Urinary bladder (tissue), 3 donors: ENCODE measurements at regions not wholly inside any gene's neighbourhood (a gene's known extent, or its start where the extent isn't known, plus 50 kb on each side); places are given as distances from the start of the nearest gene placed in this dataset.

Experiments used
- DNase-seq: peaks from one replicate; pipeline ENCODE4 v3.0.0-alpha.2; 2015; ENCODE audit errors: extremely low spot score
- H3K27ac ChIP-seq: one replicate; pipeline ENCODE4 v1.5.1; 2013; ENCODE audit warnings: low read depth, mild to moderate bottlenecking, moderate library complexity
- H3K36me3 ChIP-seq: one replicate; pipeline ENCODE4 v1.6.1; 2013; ENCODE audit warnings: mild to moderate bottlenecking, moderate library complexity; ENCODE audit not compliant: insufficient read depth
- H3K4me1 ChIP-seq: one replicate; pipeline ENCODE4 v1.6.1; 2013; ENCODE audit warnings: mild to moderate bottlenecking, moderate library complexity; ENCODE audit not compliant: insufficient read depth
- H3K4me3 ChIP-seq: one replicate; pipeline ENCODE4 v1.5.1; 2013; ENCODE audit warnings: low read depth, low read length
- WGBS: extraction: QIAGEN DNeasy Blood & Tissue Kit; methylation state at CpG from one replicate; pipeline ENCODE4 v1.1.7; 2013; 5-methylcytosine and 5-hydroxymethylcytosine counted together
- donor health status: healthy with polysubstance abuse.
- donor health status: healthy.

DNA sequence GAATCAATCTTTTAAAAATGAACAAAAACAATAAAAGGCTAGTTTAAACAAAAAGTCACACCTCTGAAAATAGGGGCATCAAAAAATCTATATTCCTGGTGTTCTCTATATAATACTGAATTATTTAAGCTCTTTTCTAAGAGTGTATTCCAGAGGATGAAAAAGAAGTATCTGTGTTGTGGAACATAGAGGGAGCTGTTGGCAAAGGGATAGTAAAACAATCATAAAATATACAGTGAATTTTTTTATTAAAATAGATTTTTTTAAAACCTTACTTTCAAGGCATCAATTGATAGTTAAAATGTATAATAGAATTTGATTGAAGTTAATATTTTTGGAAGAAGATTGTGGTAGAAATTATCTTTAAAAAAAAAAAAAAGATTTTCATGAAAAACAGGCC is 1409.1 kb upstream of the CELF2 start:
- Histone ChIP-seq H3K4me1 (no peaks in the 10 kb centered on the region), H3K27ac (no peak overlapping the region), H3K4me3 (no peak overlapping the region), H3K36me3 (no peaks in the 10 kb centered on the region)
- DNase-seq: no peak

DNA sequence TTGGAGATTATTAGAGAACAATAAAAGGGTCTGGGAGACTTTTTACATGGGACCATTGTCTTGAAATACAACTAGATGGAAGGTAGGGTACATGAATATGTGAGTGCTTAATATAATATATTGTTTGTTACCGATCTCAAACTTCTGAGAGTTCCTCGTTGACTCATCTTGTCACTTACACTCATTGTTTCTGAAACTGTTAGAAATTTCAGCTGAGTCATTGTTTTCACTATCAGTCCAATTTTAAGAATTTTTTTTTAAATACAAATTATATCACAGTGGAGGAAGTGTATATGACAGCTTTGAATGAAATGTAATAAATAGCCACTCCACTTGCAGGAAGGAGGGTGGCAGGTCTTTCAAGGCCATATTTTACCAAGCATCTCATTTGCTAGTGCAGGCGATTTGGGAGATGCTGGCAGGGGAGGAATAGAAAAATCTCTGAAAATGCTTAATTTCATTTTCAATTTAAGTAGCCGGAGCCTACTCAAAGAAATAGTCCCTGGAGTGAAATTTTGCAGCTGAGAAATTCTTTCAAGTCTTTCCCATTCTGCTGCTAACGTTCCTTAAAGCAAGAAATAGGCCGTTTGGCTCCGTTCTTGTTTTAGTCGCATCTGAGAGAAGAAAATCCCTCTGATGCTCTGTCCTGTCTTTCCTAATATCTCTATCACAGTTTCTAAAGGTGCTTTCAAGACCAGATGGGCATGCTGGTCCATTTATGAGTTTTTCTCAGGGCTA is 1404.2 kb upstream of the CELF2 start:
- no peak for DNase-seq
- Histone ChIP-seq H3K27ac (no peak overlapping the region), H3K4me3 (no peak overlapping the region), H3K36me3 (no peaks in the 10 kb centered on the region), H3K4me1 (no peaks in the 10 kb centered on the region)
- WGBS: 85% methylated on average over 8 of the region's 8 CpGs

DNA sequence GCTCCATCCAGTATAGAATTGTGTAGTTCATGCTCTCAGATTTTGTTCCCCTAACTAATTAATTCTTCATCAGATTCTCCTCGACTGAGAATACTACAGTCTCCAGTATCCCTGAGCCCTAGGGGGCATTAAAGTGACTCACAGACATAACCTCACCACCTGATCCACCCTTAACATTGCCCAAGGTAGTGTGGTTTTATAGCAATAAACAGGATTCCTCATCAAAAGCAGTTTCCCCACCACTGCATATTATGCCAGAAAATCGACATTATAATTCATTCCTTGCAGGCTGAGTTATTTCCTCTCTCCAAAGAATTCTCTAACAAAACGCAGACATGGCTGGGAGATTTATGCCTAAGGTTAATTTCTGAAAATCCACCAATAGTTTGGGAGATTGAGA is 1402.5 kb upstream of the CELF2 start:
- 90% methylated on average over 3 of the region's 3 CpGs for WGBS
- H3K27ac ChIP-seq: no peak overlapping the region

DNA sequence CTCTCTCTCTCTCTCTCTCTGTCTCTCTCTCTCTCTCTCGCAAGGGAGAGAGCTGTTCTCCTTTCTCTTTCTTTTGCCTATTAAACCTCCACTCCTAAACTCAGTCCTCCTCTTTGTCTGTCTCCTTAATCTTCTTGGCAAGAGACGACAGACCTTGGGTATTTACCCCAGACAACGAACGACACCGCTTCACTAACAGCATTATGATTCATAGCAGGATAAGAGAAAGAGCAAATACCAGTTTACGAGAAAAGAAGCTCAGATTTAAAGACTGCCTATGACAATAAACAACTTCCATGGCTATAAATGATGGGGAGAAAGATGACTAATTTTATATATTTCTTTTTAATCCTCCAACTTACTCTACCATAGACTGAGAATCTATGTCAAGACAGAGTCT is 1396.5 kb upstream of the CELF2 start:
- H3K36me3 ChIP-seq: no peaks in the 10 kb centered on the region
- no peak overlapping the region for H3K4me3 ChIP-seq
- no peak overlapping the region for H3K27ac ChIP-seq
- no peak for DNase-seq
- WGBS: 25% methylated on average over 6 of the region's 6 CpGs
- no peaks in the 10 kb centered on the region for H3K4me1 ChIP-seq

More for the DNA sequence above, 1402.5 kb upstream of the CELF2 start:
- no peak for DNase-seq
- Histone ChIP-seq H3K4me3 (no peak overlapping the region), H3K4me1 (no peaks in the 10 kb centered on the region), H3K36me3 (no peaks in the 10 kb centered on the region)

DNA sequence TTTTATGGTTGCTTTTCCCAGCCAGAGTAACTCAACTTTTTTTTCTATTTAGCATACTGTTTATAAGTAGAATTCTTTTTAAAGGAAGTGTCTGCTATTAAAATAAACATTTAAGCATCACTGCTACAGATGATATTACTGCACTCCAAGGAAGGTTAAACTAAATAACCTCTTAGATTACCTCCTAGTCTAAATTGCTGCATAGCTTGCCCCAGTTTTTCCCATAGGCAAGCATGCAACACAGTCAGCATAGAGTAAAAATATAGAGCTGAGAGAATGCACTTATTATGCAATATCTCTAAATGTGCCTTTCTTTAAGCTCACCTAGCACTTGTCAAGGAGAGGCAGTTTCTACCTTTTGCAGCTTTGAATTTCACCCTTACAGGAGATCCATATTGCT is 1392.4 kb upstream of the CELF2 start:
- Histone ChIP-seq H3K4me3 (no peak overlapping the region), H3K27ac (no peak overlapping the region), H3K36me3 (no peaks in the 10 kb centered on the region), H3K4me1 (no peaks in the 10 kb centered on the region)
- DNase-seq: no peak

DNA sequence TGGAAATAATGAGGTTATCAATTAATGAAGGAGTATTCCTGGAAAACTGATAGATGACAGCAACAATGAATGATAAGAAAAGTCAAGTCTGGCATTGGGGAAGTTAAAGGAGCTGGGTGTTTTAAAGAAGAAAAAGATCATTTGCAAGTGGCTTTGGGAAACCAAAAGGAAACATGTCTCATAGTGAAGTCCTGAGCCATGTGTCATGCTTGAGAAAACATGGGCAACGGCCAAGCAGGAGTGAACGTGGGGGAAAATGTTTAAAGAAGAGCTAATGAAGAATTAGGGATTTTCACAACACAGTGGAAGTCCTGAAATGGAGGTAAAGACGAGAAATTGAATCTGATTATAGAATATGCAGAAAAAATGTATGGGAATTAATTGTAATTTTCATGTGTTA is 1383.2 kb upstream of the CELF2 start:
- no peaks in the 10 kb centered on the region for H3K4me1 ChIP-seq
- no peak for DNase-seq
- 73% methylated on average over 3 of the region's 3 CpGs for WGBS
- no peaks in the 10 kb centered on the region for H3K36me3 ChIP-seq
- H3K4me3 ChIP-seq: no peak overlapping the region
- no peak overlapping the region for H3K27ac ChIP-seq

DNA sequence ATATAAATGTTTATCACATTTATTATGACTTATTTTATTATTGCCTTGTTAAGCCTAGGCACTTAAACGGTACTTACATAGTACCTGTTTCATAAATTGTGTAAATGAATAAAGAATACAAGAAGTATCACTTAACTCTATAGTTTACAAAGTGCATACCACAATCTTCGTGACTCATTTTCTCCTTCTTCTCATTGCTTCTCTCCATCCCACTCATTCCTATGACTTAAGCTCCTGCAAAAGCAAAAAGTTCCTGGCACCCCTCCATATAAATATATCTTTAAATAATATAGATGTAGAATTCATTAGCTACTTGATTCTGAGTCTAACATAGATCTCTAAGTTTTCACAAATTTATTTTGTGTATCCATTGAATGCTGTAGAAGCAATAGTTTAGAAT is 1382.0 kb upstream of the CELF2 start:
- DNase-seq: no peak
- Histone ChIP-seq H3K27ac (no peak overlapping the region), H3K4me3 (no peak overlapping the region), H3K4me1 (no peaks in the 10 kb centered on the region), H3K36me3 (no peaks in the 10 kb centered on the region)
- 32% methylated on average over 2 of the region's 2 CpGs for WGBS

DNA sequence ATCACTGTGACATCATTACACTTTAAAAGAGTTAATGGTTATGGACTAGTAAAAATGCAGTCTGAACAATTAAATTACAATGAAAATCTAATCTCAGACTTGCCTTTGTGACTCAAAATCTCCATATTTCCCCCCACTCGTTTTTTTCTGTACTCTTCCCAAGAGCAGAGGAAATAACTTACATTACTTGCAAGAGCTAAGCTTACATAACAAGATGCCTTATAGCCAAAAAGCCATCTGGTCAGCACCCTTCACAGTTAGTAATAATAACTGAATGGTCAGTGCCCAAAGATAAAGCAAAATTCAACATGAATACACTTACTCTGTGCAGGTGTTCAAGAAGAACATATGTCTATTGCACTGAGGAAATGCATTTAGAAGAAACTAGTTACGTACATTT is 1381.5 kb upstream of the CELF2 start:
- no peak overlapping the region for H3K4me3 ChIP-seq
- no peaks in the 10 kb centered on the region for H3K36me3 ChIP-seq
- no peak for DNase-seq
- no peaks in the 10 kb centered on the region for H3K4me1 ChIP-seq
- H3K27ac ChIP-seq: no peak overlapping the region
- 55% methylated on average over 2 of the region's 2 CpGs for WGBS

DNA sequence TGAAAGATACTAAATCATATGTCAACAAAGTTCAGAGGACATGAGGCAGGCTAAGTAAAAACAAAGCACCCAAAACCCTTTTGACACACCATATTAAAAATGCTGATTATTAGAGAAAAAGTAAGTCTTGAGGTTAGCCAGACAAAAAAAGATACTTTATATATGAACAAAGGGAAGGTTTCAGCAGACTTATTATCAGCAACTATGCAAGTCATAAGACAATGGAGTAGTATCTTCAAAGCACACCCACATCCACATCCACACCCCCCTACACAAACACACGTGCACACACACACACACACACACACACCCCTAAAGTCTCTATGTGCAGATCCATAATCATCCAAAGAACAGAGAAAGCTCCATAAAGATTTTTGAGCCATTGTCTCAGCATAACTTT is 1373.9 kb upstream of the CELF2 start:
- Histone ChIP-seq H3K4me3 (no peak overlapping the region), H3K27ac (no peak overlapping the region), H3K36me3 (no peaks in the 10 kb centered on the region), H3K4me1 (no peaks in the 10 kb centered on the region)
- 69% methylated on average over 1 of the region's 1 CpG for whole genome bisulfite sequencing
- no peak for DNase-seq

DNA sequence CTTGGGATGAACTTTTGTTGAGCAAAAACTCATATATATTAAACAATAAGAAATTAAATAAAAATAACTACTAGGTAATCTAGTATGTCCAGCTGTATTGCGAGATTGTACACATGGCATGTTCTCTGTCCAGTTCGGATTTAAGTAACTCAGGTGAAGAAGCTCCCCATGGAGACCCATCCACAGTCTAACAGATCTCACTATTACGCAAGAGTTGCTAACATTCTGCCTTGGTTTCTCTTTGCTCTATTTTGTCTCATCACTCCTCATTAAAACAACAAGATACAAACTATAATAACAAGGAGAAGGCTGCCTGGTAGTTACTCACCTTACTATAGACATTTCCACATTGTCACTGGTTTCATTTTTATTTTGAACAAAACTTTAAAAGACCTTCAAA is 1372.3 kb upstream of the CELF2 start:
- no peaks in the 10 kb centered on the region for H3K4me1 ChIP-seq
- no peak overlapping the region for H3K27ac ChIP-seq
- H3K36me3 ChIP-seq: no peaks in the 10 kb centered on the region
- no peak for DNase-seq
- no peak overlapping the region for H3K4me3 ChIP-seq
- 94% methylated on average over 3 of the region's 3 CpGs for WGBS

DNA sequence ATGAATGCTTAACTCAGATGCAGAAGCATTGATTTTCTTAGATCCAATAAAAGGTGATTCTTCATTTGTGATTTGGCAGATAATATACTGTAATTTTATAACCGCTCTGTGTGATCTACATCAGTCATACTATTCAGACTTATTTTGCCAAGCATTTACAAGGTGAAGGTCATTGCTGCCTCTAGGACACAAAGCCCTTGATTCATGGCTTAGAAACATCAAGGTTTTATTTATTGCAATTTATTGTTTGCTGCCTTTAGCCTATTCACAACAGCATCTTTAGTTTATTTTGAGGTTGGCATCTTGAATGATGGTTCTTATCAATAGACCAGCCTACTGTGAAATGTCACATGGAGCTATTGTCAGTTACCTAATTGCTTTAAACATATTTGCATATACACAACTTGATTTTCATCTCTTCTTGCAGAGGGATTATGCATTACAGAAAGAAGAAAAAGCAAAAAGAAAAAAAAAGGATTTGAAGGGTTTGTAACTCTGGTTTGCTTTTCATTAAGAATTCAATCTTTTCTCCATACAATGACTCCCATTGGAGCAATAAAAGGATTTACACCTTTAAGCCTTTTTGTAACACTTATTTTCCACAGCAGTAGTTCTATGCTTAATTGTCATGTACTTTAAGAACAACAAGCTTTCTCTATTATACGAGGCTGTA is 1371.6 kb upstream of the CELF2 start:
- Histone ChIP-seq H3K27ac (no peak overlapping the region), H3K4me1 (no peaks in the 10 kb centered on the region), H3K4me3 (no peak overlapping the region), H3K36me3 (no peaks in the 10 kb centered on the region)
- WGBS: 88% methylated on average over 2 of the region's 2 CpGs
- DNase-seq: no peak

DNA sequence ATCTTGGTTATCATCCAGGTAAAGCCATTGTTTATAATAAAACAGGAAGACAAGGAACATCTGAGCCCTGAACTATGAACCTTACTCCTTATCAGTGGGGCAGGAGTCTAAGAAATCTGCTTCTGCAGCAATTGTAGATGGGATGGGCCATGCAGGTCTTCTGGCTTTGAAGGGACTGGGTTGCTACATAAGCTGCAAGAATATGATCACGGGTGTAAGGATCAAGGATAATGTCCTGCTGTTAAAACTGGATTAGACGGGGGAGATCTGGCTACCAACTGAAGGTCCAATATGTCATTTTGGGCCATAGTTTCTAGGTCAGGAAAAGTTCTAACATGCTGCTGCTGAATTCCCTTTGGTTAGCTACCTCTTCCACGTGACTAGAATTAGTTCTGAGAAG is 1363.4 kb upstream of the CELF2 start:
- Histone ChIP-seq H3K4me1 (no peaks in the 10 kb centered on the region), H3K4me3 (no peak overlapping the region), H3K27ac (no peak overlapping the region), H3K36me3 (no peaks in the 10 kb centered on the region)
- 80% methylated on average over 3 of the region's 3 CpGs for whole genome bisulfite sequencing
- DNase-seq: no peak

DNA sequence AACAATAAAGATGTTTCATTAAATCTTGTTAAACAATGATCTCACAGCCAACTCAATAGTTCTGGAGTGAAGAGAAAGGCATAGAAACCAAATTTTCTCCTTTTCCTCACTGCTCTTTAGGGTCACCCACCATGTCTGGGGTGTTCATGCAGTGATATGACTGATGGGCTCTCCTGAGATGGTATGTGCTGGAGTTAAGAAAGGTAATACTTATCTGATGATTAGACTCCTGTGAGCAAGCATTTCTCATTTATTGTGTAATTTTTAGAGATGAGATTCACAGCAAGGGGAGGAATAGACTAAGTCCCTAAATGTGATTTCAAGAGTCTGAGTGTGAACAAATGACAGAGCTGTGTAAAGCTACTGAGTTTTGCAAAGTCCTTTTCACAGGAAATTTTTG is 1361.3 kb upstream of the CELF2 start:
- DNase-seq: no peak
- H3K4me3 ChIP-seq: no peak overlapping the region
- H3K36me3 ChIP-seq: no peaks in the 10 kb centered on the region
- no peaks in the 10 kb centered on the region for H3K4me1 ChIP-seq
- no peak overlapping the region for H3K27ac ChIP-seq

DNA sequence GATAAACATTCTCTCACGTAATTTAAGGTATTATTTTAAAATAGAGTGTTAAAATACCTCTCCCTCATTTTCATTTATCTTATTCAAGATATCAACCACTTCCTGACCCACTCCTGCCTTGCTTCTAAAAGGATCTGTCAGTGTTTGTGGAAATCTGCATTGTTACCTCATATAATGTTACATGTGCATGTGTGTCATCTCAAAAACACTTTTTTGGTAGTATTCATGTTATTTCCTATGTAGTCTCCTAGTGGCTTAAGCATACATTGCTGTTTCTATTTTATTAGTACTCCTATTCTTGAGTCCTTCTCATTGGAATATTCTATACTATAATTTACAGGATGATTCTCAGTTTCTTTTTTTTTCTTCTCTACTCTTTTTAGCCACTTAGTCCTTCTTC is 1360.7 kb upstream of the CELF2 start:
- 70% methylated on average over 1 of the region's 1 CpG for WGBS
- Histone ChIP-seq H3K27ac (no peak overlapping the region), H3K4me3 (no peak overlapping the region), H3K4me1 (no peaks in the 10 kb centered on the region), H3K36me3 (no peaks in the 10 kb centered on the region)
- DNase-seq: no peak

DNA sequence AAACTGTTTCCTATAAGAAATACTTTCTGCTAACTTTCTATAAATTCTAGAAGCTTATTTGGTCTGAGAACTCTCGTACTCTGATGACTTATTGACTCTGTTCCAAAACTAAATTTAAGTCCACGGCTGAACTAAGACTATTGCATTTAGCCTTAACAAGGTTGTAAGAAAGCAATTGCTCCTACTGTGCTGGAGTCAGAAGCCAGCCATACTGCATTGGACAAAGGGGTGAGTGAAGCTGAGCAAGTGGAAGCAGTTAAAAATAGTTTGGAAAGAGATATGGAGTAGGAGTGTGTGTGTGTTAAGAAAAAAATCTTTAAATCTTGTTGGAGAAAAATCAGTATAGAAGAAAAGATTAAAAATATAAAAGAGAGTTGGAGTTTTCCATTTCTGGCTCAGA is 1360.1 kb upstream of the CELF2 start:
- WGBS: 21% methylated on average over 2 of the region's 2 CpGs
- Histone ChIP-seq H3K27ac (no peak overlapping the region), H3K4me1 (no peaks in the 10 kb centered on the region)

More for the DNA sequence above, 1360.1 kb upstream of the CELF2 start:
- no peak for DNase-seq
- Histone ChIP-seq H3K4me3 (no peak overlapping the region), H3K36me3 (no peaks in the 10 kb centered on the region)
